Neural cell (in vitro differentiated cells): ENCODE measurements at regions not wholly inside any gene's neighbourhood (a gene's known extent, or its start where the extent isn't known, plus 50 kb on each side); places are given as distances from the start of the nearest gene placed in this dataset.

ENCODE experiments used
- H2AFZ ChIP-seq: fragments of 200-600, 300-800 bp; sonication (generic), shearing (Covaris generic); 2 replicates; pipeline ENCODE4 v1.6.0; 2014; ENCODE audit warnings: low read depth, mild to moderate bottlenecking, antibody characterized with exemption, low read length, moderate library complexity
- H3F3A ChIP-seq: fragments of 200-600 bp; shearing (Covaris generic); 2 replicates; pipeline ENCODE4 v1.6.1; 2016; ENCODE audit warnings: mild to moderate bottlenecking, moderate library complexity, mixed read lengths, antibody characterized with exemption, low read length; ENCODE audit not compliant: insufficient read depth, poor library complexity, severe bottlenecking
- H3K27ac ChIP-seq: fragments of 200-600, 300-800 bp; sonication (generic), shearing (Covaris generic); 2 replicates; pipeline ENCODE4 v1.5.1; 2014; ENCODE audit warnings: mild to moderate bottlenecking, low read length, moderate library complexity
- H3K27me3 ChIP-seq: fragments of 300-800, 200-600 bp; sonication (generic), shearing (Covaris generic); 2 replicates; pipeline ENCODE4 v1.6.0; 2014; ENCODE audit warnings: mild to moderate bottlenecking, low read depth, low read length, moderate library complexity; ENCODE audit not compliant: insufficient read depth
- H3K36me3 ChIP-seq: fragments of 300-800, 200-600 bp; sonication (generic), shearing (Covaris generic); 2 replicates; pipeline ENCODE4 v1.5.1; 2014; ENCODE audit warnings: mild to moderate bottlenecking, antibody characterized with exemption, low read length, moderate library complexity; ENCODE audit not compliant: insufficient read depth
- H3K4me2 ChIP-seq: fragments of 300-800, 200-600 bp; sonication (generic), shearing (Covaris generic); 2 replicates; pipeline ENCODE4 v1.6.0; 2014; ENCODE audit warnings: mild to moderate bottlenecking, low read length
- H3K4me3 ChIP-seq: fragments of 300-800, 200-600 bp; sonication (generic), shearing (Covaris generic); 2 replicates; pipeline ENCODE4 v1.5.1; 2014; ENCODE audit warnings: mild to moderate bottlenecking, low read length, moderate library complexity
- H3K79me2 ChIP-seq: fragments of 200-600 bp; shearing (Covaris generic); replicated peaks from 2 replicates; pipeline ENCODE4 v1.6.0; 2014; ENCODE audit warnings: mild to moderate bottlenecking, low read length, moderate library complexity; ENCODE audit not compliant: insufficient read depth
- H3K9ac ChIP-seq: fragments of 300-800, 200-600 bp; sonication (generic), shearing (Covaris generic); 2 replicates; pipeline ENCODE4 v1.6.1; 2016; ENCODE audit warnings: mild to moderate bottlenecking, low read length, mixed read lengths
- H3K9me2 ChIP-seq: fragments of 200-600 bp; shearing (Covaris generic); 2 replicates; pipeline ENCODE4 v1.6.1; 2016; ENCODE audit warnings: mild to moderate bottlenecking, low read length, mixed read lengths; ENCODE audit not compliant: insufficient read depth
- H3K9me3 ChIP-seq: fragments of 200-600, 300-800 bp; sonication (generic), shearing (Covaris generic); 2 replicates; pipeline ENCODE4 v1.6.1; 2016; ENCODE audit warnings: mild to moderate bottlenecking, mixed run types, low read length, moderate library complexity, mixed read lengths
- H4K20me1 ChIP-seq: fragments of 200-600 bp; shearing (Covaris generic); 2 replicates; pipeline ENCODE4 v1.6.1; 2016; ENCODE audit warnings: mild to moderate bottlenecking, mixed run types; ENCODE audit not compliant: insufficient read depth
- EP300 ChIP-seq: fragments of 450-650 bp; conservative IDR thresholded peaks from 2 replicates; pipeline ENCODE4 v1.6.1; 2014; ENCODE audit warnings: antibody characterized with exemption, mild to moderate bottlenecking, moderate library complexity; ENCODE audit not compliant: poor library complexity, severe bottlenecking
- EZH2 ChIP-seq: fragments of 200-600, 300-800 bp; shearing (Covaris generic), sonication (generic); IDR thresholded peaks from 2 replicates; pipeline ENCODE4 v1.6.1; 2014; ENCODE audit warnings: antibody characterized with exemption, low read length, borderline replicate concordance, mild to moderate bottlenecking; ENCODE audit not compliant: insufficient read depth, poor library complexity, severe bottlenecking
- MXI1 ChIP-seq: fragments of 450-650 bp; conservative IDR thresholded peaks from 2 replicates; pipeline ENCODE4 v1.6.1; 2014; ENCODE audit warnings: antibody characterized with exemption, mild to moderate bottlenecking; ENCODE audit not compliant: poor library complexity, severe bottlenecking
- POLR2AphosphoS5 ChIP-seq: IDR thresholded peaks from 2 replicates; pipeline ENCODE4 v1.6.1; 2012
- RAD21 ChIP-seq: fragments of 450-650 bp; conservative IDR thresholded peaks from 2 replicates; pipeline ENCODE4 v1.6.1; 2014; ENCODE audit warnings: antibody characterized with exemption, mild to moderate bottlenecking, moderate library complexity
- SMC3 ChIP-seq: fragments of 450-650 bp; conservative IDR thresholded peaks from 2 replicates; pipeline ENCODE4 v1.6.1; 2014; ENCODE audit warnings: antibody characterized with exemption, mild to moderate bottlenecking, moderate library complexity; ENCODE audit not compliant: poor library complexity
- TAF1 ChIP-seq: IDR thresholded peaks from 2 replicates; pipeline ENCODE4 v1.6.1; 2012; ENCODE audit warnings: low read depth
- TF ChIP-seq, protein P1 (sequence below): fragments of 450-650 bp; IDR thresholded peaks from 2 replicates; pipeline ENCODE4 v1.5.1; 2014; ENCODE audit warnings: antibody characterized with exemption, mild to moderate bottlenecking, moderate library complexity; ENCODE audit not compliant: poor library complexity, severe bottlenecking
- TF ChIP-seq, protein P2 (sequence below): IDR thresholded peaks from 2 replicates; pipeline ENCODE4 v1.6.1; 2012; ENCODE audit warnings: borderline replicate concordance

DNA sequence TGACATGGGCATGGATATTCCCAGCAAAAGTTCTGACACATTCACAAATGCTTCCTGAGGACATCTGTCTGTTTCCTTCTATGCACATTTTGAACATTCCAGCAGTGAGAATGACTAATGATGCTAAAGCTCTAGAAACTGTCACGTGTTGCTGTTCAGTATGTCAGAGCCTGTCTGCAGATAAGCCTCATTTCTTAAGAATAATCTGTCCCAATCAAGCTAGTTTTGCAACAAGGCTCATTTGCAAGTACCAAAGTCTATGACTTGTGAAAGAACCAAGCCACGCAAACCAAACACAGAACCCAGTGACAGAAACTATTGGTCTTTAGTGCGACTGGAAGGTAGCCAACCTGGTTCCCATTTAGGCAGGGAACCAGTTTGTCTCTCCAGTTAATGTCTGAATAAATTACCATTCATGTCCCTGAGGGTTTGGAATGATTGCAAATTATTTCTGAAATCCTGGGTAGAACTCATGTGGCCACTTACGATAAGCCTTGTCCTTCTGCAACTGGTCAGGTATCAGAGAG, 178.5 kb downstream of the C9orf152 start:
- no peaks in the 10 kb centered on the region for H3K9me3 ChIP-seq
- no peaks in the 10 kb centered on the region for H3K79me2 ChIP-seq
- H3K9me2 ChIP-seq, result no peaks in the 10 kb centered on the region
- H3K36me3 ChIP-seq, result no peaks in the 10 kb centered on the region
- H3K27me3 ChIP-seq, result no peaks in the 10 kb centered on the region
- no peak overlapping the region for H3K4me2 ChIP-seq
- no peak overlapping the region for H2AFZ ChIP-seq
- no peaks in the 10 kb centered on the region for H4K20me1 ChIP-seq
- no peaks in the 10 kb centered on the region for H3F3A ChIP-seq
- H3K9ac ChIP-seq, result no peak overlapping the region
- no peak overlapping the region for H3K4me3 ChIP-seq
- no peak for TF ChIP-seq TAF1
- TF ChIP-seq RAD21, result no peak
- TF ChIP-seq MXI1, result no peak
- TF ChIP-seq, protein P1, sequence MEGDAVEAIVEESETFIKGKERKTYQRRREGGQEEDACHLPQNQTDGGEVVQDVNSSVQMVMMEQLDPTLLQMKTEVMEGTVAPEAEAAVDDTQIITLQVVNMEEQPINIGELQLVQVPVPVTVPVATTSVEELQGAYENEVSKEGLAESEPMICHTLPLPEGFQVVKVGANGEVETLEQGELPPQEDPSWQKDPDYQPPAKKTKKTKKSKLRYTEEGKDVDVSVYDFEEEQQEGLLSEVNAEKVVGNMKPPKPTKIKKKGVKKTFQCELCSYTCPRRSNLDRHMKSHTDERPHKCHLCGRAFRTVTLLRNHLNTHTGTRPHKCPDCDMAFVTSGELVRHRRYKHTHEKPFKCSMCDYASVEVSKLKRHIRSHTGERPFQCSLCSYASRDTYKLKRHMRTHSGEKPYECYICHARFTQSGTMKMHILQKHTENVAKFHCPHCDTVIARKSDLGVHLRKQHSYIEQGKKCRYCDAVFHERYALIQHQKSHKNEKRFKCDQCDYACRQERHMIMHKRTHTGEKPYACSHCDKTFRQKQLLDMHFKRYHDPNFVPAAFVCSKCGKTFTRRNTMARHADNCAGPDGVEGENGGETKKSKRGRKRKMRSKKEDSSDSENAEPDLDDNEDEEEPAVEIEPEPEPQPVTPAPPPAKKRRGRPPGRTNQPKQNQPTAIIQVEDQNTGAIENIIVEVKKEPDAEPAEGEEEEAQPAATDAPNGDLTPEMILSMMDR, result no peak
- TF ChIP-seq EP300, result no peak
- TF ChIP-seq EZH2, result no peak
- no peak overlapping the region for H3K27ac ChIP-seq

DNA sequence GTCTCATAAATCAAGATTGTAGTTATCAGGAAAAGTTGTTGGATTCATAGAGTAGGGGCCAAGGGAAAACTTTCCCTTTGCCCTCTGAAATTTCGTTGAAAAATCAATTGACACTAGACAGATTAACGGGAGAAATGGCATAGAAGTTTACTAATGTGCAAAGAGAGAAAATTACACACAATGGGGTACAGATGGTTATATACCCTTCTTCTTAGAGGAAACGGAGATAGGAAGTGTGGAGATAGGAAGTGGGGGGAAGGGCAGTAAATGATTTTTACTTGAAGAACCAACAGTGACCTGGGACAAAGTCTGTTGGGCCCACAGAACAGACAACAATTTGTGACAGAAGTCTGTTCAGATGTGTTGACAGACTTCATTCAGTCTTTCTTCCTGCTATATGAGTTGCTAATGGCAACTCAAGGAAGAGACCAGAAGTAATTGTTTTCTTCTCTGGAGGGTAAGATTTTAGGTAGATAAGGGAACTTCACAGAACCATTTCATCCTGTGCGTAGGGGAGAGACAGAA, 177.9 kb downstream of the C9orf152 start:
- Histone ChIP-seq H3K27me3 (no peaks in the 10 kb centered on the region), H3K9me2 (no peaks in the 10 kb centered on the region), H3K4me3 (no peak overlapping the region), H2AFZ (no peak overlapping the region), H3K4me2 (no peak overlapping the region), H4K20me1 (no peaks in the 10 kb centered on the region), H3K36me3 (no peaks in the 10 kb centered on the region), H3K9ac (no peak overlapping the region), H3K79me2 (no peaks in the 10 kb centered on the region), H3K27ac (no peak overlapping the region), H3F3A (no peaks in the 10 kb centered on the region), H3K9me3 (no peaks in the 10 kb centered on the region)
- no peak for TF ChIP-seq EP300
- TF ChIP-seq, protein P1, result no peak
- no peak for TF ChIP-seq SMC3

DNA sequence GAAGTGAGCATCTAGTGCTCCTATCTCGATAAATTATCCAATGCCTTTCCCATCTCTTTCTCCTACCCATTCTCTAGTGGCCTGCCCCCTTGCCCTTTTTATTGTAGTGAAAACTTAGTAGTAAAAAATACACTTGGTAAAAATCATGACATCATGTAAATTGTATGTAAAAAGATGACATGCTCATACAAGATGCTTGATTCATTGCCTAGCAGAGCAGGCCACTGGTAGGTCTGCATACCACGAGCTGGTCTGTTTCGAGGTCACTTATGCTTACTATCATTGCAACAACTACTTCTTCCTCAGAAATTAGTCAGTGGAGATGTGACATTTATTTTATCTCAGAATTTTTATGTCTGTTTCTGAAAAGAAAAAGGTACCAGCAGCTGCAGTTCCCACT, 177.3 kb downstream of the C9orf152 start:
- Histone ChIP-seq H3K79me2 (no peaks in the 10 kb centered on the region), H3K9me2 (no peaks in the 10 kb centered on the region), H3K4me3 (no peak overlapping the region), H3K27me3 (no peaks in the 10 kb centered on the region), H3K36me3 (no peaks in the 10 kb centered on the region), H3K9ac (no peak overlapping the region), H3F3A (no peaks in the 10 kb centered on the region), H3K9me3 (no peaks in the 10 kb centered on the region), H3K27ac (no peak overlapping the region), H3K4me2 (no peak overlapping the region), H2AFZ (no peak overlapping the region), H4K20me1 (no peaks in the 10 kb centered on the region)
- TF ChIP-seq RAD21, result no peak
- TF ChIP-seq, protein P1, result no peak
- no peak for TF ChIP-seq SMC3
- TF ChIP-seq, protein P2, sequence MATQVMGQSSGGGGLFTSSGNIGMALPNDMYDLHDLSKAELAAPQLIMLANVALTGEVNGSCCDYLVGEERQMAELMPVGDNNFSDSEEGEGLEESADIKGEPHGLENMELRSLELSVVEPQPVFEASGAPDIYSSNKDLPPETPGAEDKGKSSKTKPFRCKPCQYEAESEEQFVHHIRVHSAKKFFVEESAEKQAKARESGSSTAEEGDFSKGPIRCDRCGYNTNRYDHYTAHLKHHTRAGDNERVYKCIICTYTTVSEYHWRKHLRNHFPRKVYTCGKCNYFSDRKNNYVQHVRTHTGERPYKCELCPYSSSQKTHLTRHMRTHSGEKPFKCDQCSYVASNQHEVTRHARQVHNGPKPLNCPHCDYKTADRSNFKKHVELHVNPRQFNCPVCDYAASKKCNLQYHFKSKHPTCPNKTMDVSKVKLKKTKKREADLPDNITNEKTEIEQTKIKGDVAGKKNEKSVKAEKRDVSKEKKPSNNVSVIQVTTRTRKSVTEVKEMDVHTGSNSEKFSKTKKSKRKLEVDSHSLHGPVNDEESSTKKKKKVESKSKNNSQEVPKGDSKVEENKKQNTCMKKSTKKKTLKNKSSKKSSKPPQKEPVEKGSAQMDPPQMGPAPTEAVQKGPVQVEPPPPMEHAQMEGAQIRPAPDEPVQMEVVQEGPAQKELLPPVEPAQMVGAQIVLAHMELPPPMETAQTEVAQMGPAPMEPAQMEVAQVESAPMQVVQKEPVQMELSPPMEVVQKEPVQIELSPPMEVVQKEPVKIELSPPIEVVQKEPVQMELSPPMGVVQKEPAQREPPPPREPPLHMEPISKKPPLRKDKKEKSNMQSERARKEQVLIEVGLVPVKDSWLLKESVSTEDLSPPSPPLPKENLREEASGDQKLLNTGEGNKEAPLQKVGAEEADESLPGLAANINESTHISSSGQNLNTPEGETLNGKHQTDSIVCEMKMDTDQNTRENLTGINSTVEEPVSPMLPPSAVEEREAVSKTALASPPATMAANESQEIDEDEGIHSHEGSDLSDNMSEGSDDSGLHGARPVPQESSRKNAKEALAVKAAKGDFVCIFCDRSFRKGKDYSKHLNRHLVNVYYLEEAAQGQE, result no peak
- no peak for TF ChIP-seq POLR2AphosphoS5
- no peak for TF ChIP-seq EP300
- no peak for TF ChIP-seq MXI1
